Myocyte (in vitro differentiated cells): ENCODE measurements at regions not wholly inside any gene's neighbourhood (a gene's known extent, or its start where the extent isn't known, plus 50 kb on each side); places are given as distances from the start of the nearest gene placed in this dataset.
"Not testable (repeated sequence)": the region's sequence is repeated elsewhere in the genome, so short reads cannot be mapped to it uniquely, and the experiment has no call there.

ENCODE experiments used
- DNase-seq: peaks from one replicate; pipeline ENCODE4 v3.0.0-alpha.2; 2012; ENCODE audit warnings: low read depth

GRCh38 chr12:33041562-33041961 is 145.0 kb upstream of the PKP2 start:
- DNase-seq, result no peak

GRCh38 chr12:33033999-33034398 is 137.4 kb upstream of the PKP2 start:
- DNase-seq, result not testable (repeated sequence)

GRCh38 chr12:33026791-33027190 is 130.2 kb upstream of the PKP2 start:
- no peak for DNase-seq

- not testable (repeated sequence) for DNase-seq
Observed at GRCh38 chr12:33022724-33023123, 126.1 kb upstream of the PKP2 start.

DNA sequence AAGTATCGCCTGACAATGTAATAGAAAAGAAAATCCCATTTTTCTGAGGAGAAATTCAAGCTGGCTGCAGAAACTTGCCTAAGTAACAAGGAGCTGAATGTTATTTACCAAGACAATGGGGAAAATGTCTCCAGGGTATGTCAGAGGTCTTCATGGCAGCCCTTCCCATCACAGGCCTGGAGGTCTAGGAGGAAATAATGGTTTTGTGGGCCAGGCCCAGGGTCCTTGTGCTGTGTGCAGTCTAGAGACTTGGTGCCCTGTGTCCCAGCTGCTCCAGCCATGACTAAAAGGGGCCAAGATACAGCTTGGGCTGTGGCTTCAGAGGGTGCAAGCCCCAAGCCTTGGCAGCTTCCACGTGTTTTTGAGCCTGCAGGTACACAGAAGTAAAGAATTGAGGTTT is 120.5 kb upstream of the PKP2 start:
- not testable (repeated sequence) for DNase-seq

- no peak for DNase-seq
Observed at GRCh38 chr12:33012226-33012625, 115.6 kb upstream of the PKP2 start.

GRCh38 chr12:33006106-33006505 is 109.5 kb upstream of the PKP2 start:
- no peak for DNase-seq

GRCh38 chr12:33000016-33000415 is 103.4 kb upstream of the PKP2 start:
- no peak for DNase-seq

GRCh38 chr12:32997471-32997870 is 100.9 kb upstream of the PKP2 start:
- no peak for DNase-seq

DNA sequence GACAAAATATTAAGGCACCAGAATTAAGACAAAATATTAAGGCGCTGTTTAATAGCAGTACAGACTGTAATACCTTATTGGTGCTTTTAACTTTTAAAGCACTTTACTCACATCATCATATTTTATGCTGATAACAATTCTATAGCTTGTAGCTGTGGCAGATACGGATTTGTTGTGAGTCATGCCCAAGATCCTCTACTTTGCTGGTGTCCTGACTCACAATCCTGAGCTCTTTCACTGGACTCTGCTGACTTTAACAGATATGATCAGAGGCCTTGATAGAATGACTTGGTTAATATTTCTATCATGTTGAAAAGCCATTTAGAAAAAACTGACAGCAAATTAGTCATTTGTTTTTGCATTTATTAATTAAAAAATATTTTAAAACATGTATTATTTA is 99.0 kb upstream of the PKP2 start:
- DNase-seq, result no peak

DNA sequence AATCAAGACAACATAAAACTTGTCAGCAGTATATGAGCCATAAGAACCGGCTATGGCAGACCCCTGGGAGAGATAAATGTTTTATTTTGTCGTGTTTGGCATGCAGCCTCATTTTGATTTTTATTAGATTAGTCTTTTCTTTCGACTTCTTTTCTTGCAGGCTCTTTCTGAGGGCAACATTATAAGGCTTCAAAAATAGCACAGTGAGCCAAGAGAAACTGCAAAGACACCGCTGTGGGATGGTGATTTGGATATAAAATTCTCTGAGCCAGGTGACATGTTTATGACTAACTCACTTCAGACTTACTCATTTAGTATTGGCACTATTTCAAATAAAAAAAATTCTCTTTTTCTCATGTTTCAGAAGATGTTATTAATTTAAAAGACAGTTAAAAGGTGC is 96.8 kb upstream of the PKP2 start:
- no peak for DNase-seq

DNA sequence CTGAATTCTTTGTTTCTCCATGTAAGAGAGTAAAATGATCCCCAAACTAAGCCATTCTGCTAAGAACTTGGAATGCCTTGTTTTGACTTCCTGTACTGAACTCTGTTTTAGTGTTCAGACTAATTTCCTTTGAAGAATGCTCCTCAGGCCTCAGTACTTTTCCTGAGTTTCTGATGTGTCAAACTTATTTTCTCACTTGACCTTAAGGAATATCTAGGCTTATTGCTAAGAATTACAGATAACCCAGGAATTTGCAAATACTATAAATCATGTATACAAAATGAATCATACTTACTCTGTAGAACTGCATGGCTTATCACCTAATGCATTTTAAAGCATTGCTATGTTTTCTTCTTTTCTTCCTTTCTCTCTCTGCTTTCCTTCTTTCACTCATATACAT is 93.1 kb upstream of the PKP2 start:
- no peak for DNase-seq

DNA sequence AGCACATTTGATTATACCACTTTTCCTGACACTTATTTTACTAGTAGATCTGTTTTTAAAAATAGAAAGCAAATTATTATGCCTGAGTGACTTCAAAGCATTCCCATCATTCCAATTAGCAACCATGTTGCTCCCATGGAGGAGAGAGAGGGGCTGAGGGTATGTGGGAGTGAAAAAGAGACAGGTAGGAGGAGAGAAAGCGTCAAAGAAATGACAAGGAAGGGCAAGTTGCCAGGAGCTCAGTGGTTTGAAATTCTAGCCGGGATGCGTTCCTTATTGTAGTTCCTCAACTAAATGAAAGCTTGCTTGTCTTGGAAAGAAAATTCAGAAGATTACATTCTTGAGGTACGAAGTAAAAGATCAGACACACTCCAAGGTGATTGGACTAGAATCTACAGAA is 92.4 kb upstream of the PKP2 start:
- peak; percentile 13 for DNase-seq

- no peak for DNase-seq
Observed at GRCh38 chr12:32987512-32987911, 90.9 kb upstream of the PKP2 start.

GRCh38 chr12:32983968-32984367 is 87.4 kb upstream of the PKP2 start:
- DNase-seq, result no peak

GRCh38 chr12:32983332-32983731 is 86.8 kb upstream of the PKP2 start:
- DNase-seq, result no peak

- no peak for DNase-seq
Observed at GRCh38 chr12:32981139-32981538, 84.6 kb upstream of the PKP2 start.

GRCh38 chr12:32975122-32975521 is 78.5 kb upstream of the PKP2 start:
- DNase-seq, result no peak

GRCh38 chr12:32970465-32971110 is 74.0 kb upstream of the PKP2 start:
- DNase-seq, result no peak

DNA sequence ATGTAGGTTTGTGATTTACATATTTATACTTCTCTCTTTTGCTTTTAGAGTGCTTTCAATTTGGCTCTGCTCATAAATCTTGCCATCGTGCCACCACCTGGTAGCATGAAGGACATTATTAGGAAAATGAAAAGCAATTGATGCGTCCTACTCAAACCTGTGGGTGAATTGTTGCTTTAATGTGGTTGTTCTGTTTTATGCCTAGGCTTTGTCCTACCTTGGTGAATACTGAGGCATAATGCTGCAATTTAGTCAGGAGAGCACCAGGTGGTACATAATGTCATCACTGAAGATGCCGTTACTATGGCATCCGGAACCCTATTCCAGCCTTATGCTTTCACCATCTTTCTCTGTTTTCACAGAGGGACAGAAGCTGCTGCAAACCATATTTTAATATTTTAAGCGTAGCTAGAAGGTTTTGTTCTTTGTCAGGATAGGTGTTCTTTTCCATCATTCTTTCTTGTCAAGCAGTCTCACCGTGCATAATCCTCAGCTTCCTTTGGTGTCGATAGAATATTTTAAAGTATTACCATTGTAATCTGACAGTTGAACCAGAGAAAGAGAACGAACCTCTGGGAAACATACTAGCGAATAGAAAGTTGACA is 68.5 kb upstream of the PKP2 start:
- DNase-seq, result no peak

DNA sequence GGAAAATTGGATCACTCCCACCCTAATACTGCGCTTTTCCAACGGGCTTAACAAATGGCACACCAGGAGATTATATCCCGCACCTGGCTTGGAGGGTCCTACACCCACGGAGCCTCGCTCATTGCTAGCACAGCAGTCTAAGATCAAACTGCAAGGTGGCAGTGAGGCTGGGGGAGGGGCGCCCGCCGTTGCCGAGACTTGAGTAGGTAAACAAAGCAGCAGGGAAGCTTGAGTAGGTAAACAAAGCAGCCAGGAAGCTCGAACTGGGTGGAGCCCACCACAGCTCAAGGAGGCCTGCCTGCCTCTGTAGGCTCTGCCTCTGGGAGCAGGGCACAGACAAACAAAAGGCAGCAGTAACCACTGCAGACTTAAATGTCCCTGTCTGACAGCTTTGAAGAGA is 59.8 kb upstream of the PKP2 start:
- not testable (repeated sequence) for DNase-seq

GRCh38 chr12:32952681-32953080 is 56.1 kb upstream of the PKP2 start:
- DNase-seq, result no peak

GRCh38 chr12:32949815-32950214 is 53.2 kb upstream of the PKP2 start:
- DNase-seq, result no peak
